Neural crest cell (in vitro differentiated cells): ENCODE measurements at regions not wholly inside any gene's neighbourhood (a gene's known extent, or its start where the extent isn't known, plus 50 kb on each side); places are given as distances from the start of the nearest gene placed in this dataset.
A peak's percentile ranks its signal among the peaks of the same experiment; 100 is the strongest.

Experiments used
- DNase-seq: peaks from one replicate; pipeline ENCODE4 v3.0.0; 2021; ENCODE audit warnings: low read depth, mixed read lengths, low spot score
- H3K27ac Mint-ChIP-seq: one replicate; pipeline ENCODE4 v1.8.0; 2021; ENCODE audit warnings: mild to moderate bottlenecking, mixed read lengths; ENCODE audit not compliant: unreplicated experiment
- H3K27me3 Mint-ChIP-seq: 2 replicates; pipeline ENCODE4 v1.8.0; 2021; ENCODE audit warnings: low read depth, mild to moderate bottlenecking, mixed read lengths
- H3K36me3 Mint-ChIP-seq: 2 replicates; pipeline ENCODE4 v1.8.0; 2021; ENCODE audit warnings: low read depth, mild to moderate bottlenecking, mixed read lengths
- H3K4me1 Mint-ChIP-seq: 2 replicates; pipeline ENCODE4 v1.8.0; 2021; ENCODE audit warnings: mixed read lengths
- H3K4me3 Mint-ChIP-seq: one replicate; pipeline ENCODE4 v1.8.0; 2021; ENCODE audit warnings: mild to moderate bottlenecking, mixed read lengths
- H3K9me3 Mint-ChIP-seq: 2 replicates; pipeline ENCODE4 v1.8.0; 2021; ENCODE audit warnings: mixed read lengths
- TF ChIP-seq, protein P1 (sequence below): fragments of 200-600 bp; sonication (generic); conservative IDR thresholded peaks from 2 replicates; pipeline ENCODE4 v1.5.0; 2021; ENCODE audit warnings: antibody characterized with exemption, mild to moderate bottlenecking

DNA sequence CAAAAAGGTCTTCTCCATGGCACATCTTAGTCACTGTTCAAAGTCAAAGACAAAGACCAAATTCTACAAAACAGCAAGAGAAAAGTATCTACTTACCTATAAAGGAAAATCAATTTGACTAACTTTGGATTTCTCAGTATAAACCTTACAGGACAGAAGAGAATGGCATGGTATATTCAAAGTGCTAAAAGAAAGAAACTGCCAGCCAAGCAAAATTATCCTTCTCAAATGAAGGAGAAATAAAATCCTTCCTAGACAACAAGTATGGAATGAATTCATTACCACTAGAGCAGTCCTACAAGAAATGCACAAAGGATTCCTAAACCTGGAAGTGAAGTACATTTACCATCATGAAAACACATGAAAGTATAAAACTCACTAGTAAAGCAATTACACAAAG, 235.5 kb downstream of the STK31 start:
- no peak for DNase-seq
- H3K4me1 Mint-ChIP-seq = no peaks in the 10 kb centered on the region
- no peaks in the 10 kb centered on the region for H3K27me3 Mint-ChIP-seq
- no peak overlapping the region for H3K27ac Mint-ChIP-seq
- TF ChIP-seq, protein P1, sequence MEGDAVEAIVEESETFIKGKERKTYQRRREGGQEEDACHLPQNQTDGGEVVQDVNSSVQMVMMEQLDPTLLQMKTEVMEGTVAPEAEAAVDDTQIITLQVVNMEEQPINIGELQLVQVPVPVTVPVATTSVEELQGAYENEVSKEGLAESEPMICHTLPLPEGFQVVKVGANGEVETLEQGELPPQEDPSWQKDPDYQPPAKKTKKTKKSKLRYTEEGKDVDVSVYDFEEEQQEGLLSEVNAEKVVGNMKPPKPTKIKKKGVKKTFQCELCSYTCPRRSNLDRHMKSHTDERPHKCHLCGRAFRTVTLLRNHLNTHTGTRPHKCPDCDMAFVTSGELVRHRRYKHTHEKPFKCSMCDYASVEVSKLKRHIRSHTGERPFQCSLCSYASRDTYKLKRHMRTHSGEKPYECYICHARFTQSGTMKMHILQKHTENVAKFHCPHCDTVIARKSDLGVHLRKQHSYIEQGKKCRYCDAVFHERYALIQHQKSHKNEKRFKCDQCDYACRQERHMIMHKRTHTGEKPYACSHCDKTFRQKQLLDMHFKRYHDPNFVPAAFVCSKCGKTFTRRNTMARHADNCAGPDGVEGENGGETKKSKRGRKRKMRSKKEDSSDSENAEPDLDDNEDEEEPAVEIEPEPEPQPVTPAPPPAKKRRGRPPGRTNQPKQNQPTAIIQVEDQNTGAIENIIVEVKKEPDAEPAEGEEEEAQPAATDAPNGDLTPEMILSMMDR = no peak
- no peak overlapping the region for H3K4me3 Mint-ChIP-seq
- H3K9me3 Mint-ChIP-seq = peaks cover 11% of the 10 kb centered on the region
- peaks cover 16% of the 10 kb centered on the region for H3K36me3 Mint-ChIP-seq

DNA sequence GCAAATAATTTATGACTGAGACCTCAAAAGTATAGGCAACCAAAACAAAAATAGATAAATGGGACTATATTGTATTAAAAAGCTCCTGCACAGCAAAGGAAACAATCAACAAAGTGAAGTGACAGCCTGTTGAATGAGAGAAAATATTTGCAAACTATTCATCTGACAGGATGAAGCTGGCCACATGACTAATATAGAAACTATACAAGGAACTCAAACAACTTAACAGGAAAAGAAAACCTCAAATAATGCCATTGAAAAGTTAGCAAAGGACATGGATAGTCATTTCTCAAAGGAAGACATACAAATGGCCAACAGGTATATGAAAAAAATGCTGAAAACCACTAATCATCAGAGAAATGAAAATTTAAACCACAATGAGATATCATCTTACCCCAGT, 245.1 kb downstream of the STK31 start:
- Mint-ChIP-seq H3K27ac (no peak overlapping the region), H3K4me1 (peaks cover 21% of the 10 kb centered on the region), H3K27me3 (no peaks in the 10 kb centered on the region), H3K36me3 (no peaks in the 10 kb centered on the region), H3K9me3 (peaks cover 9% of the 10 kb centered on the region), H3K4me3 (no peak overlapping the region)
- TF ChIP-seq, protein P1 = no peak
- no peak for DNase-seq

DNA sequence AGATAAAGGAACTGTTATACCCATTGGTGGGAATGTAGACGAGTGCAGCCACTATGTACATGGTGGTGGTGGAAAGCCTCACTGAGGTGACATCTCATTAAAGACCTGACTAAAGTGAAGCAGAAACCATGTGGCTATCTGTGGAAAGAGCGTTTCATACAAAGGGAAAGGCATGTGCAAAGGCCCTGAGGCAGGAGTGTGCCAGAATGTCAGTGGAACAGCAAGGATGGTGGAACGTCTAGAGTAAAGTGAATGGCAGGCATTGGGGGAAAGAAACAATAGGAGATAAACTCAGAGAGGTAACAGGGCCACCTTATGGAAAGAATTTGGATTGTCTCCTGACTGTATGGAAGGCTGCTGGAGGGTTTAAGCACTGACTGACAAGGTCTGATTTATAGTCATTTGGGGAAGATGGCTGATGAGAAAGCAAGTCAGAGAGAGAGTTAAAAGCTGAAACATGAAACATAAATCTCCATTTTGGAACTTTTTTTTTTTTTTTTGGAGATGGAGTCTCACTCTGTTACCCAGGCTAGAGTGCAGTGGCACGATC, 245.7 kb downstream of the STK31 start:
- Mint-ChIP-seq H3K27ac (no peak overlapping the region), H3K36me3 (no peaks in the 10 kb centered on the region), H3K9me3 (peaks cover 9% of the 10 kb centered on the region), H3K4me3 (no peak overlapping the region), H3K27me3 (no peaks in the 10 kb centered on the region), H3K4me1 (peaks cover 21% of the 10 kb centered on the region)
- TF ChIP-seq, protein P1 = no peak
- DNase-seq = no peak

DNA sequence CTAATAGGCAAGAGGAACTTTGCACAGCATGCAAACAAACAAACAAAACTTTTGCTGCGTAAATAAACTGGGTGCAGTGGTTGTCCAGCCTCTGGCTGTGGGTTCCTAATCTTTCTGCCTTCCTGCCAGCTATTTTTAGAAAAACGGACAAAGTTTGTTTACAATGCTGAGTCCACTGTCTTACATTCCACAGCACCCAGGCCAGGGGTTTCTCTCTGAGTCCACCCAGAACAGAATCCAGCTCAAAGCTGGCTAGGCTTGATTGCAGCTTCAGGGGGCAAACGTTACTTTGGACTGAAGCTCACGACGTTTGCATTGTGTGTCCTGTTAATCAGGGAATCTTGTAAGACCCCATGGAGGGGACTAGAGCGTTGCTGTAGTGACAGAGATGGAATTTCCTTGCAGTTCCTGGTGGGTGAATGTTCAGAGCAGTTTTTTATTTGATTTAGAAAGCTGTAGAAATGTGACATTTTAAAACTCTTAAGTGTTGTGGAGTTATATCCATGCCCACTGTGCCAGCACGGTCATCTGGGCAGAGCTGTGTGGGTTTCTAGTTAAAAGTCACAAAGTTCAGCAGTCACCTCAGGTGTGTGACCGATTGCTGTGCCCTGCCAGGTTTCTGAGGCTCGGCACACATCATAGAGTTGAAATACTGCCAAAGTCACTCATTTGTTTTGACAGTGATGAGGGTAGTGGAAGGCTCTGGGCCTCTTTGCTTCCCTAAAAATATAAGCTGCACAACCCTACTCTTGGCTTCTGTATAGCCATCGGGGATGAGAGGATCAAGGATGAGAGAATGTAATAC, 247.0 kb downstream of the STK31 start:
- Mint-ChIP-seq H3K36me3 (no peaks in the 10 kb centered on the region), H3K9me3 (peaks cover 9% of the 10 kb centered on the region), H3K4me1 (peaks cover 21% of the 10 kb centered on the region), H3K27me3 (no peaks in the 10 kb centered on the region), H3K27ac (peak overlapping the region; percentile 83), H3K4me3 (peak overlapping the region; percentile 56)
- DNase-seq = no peak
- TF ChIP-seq, protein P1 = no peak

DNA sequence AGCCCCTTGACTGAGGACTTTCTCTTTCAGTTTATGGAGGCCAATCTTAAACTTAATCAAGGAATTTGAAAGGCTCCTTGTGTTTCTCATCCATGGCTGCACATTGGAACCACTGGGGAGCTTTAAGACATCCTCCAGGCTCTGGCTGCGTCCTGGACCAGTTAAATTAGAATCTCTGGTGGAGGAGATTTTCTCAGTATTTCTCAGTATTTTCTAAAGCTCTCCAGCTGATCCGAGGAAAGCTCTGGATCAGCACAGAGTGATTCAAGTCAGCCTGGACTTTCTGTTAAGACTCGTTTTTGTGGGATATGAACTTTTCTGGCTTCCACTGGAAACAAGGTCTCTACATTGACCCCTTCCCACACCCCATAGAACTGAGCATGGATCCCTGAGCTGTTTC, 249.8 kb downstream of the STK31 start:
- peaks cover 6% of the 10 kb centered on the region for H3K9me3 Mint-ChIP-seq
- H3K4me3 Mint-ChIP-seq = no peak overlapping the region
- TF ChIP-seq, protein P1 = no peak
- no peak overlapping the region for H3K27ac Mint-ChIP-seq
- H3K36me3 Mint-ChIP-seq = no peaks in the 10 kb centered on the region
- no peak for DNase-seq
- H3K4me1 Mint-ChIP-seq = peaks cover 27% of the 10 kb centered on the region
- H3K27me3 Mint-ChIP-seq = no peaks in the 10 kb centered on the region
